ENCODE measurements at regions not wholly inside any gene's neighbourhood (a gene's known extent, or its start where the extent isn't known, plus 50 kb on each side); places are given as distances from the start of the nearest gene placed in this dataset.

DNA sequence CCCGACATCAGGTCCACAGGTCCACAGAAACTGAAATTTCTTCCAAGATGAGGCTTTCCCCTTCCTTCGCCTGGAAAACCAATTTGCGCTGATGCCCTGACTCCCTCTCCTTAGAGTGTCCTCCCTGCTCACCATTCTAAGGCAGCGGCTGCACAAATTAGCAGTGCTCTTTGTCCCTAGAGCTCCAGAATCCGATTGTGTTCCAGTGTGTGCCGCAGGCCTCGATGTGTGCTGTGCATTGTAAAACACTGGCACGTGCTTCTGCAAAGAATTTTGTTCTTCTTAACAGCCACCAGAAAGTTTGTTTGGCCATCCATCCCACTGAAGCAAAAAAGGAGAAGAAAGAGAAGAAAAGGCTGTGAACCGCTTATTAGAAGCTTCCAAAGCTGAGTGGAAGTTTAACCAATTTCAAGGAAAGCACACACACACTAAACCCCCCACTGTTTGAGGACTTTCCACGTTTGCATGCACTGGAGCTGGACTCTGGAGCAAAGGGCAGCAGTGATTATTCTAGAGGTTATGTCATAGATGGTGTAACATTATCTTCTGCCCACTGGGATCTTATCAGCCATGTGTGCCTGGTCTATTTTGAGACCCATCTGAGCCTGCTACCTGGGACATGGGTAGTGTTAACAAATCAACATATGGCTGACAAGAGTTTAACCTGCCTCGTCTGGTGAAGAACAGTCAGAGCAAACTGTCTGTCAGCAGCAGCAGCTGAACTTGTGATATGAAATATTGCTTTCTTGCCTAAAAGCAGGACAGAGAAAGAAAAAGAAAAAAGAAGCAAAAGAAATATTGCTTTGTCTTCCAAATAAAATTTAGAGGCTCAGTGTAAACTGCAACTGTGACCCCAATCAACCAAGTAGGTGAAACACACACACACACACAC, 64.9 kb upstream of the RREB1 start (continued):
- TF ChIP-seq ZNF592 (IDR thresholded peaks at IDR 0.05) (peak; percentile 57), JUND (IDR thresholded peaks at IDR 0.05; ENCODE audit: borderline replicate concordance, low read depth, low read length) (no peak), JUND (tag; IDR thresholded peaks at IDR 0.05; ENCODE audit: borderline replicate concordance, low read depth, low read length) (peak; percentile 40; the same call in 1 of the 3 replicates), BRD4 (IDR thresholded peaks at IDR 0.05) (peak; percentile 34; the same call in 1 of the 2 replicates), ZNF589 (CRISPR knock-in tag; IDR thresholded peaks at IDR 0.05; ENCODE audit: low read depth) (peak; percentile 38; the same call in 1 of the 2 replicates), KDM4B (IDR thresholded peaks at IDR 0.05; ENCODE audit: borderline replicate concordance in 2 of 2, low read depth in 1 of 2) (no peak), TEAD2 (tag; IDR thresholded peaks at IDR 0.05) (no peak), ZNF830 (CRISPR knock-in tag; IDR thresholded peaks at IDR 0.05) (no peak), ARID3B (CRISPR knock-in tag; IDR thresholded peaks at IDR 0.05; ENCODE audit: borderline replicate concordance) (no peak), TCF3 (CRISPR knock-in tag; IDR thresholded peaks at IDR 0.05) (peak; percentile 5; the same call in 1 of the 2 replicates), HDAC8 (tag; IDR thresholded peaks at IDR 0.05) (peak; percentile 68; the same call in 1 of the 2 replicates), BCOR (IDR thresholded peaks at IDR 0.05) (no peak), PHF20 (IDR thresholded peaks at IDR 0.05; ENCODE audit: partially characterized antibody) (no peak)
- TF ChIP-seq, protein P1, sequence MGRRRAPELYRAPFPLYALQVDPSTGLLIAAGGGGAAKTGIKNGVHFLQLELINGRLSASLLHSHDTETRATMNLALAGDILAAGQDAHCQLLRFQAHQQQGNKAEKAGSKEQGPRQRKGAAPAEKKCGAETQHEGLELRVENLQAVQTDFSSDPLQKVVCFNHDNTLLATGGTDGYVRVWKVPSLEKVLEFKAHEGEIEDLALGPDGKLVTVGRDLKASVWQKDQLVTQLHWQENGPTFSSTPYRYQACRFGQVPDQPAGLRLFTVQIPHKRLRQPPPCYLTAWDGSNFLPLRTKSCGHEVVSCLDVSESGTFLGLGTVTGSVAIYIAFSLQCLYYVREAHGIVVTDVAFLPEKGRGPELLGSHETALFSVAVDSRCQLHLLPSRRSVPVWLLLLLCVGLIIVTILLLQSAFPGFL (CRISPR knock-in tag; IDR thresholded peaks at IDR 0.05), result peak; percentile 94; the same call in 1 of the 2 replicates
- TF ChIP-seq, protein P2, sequence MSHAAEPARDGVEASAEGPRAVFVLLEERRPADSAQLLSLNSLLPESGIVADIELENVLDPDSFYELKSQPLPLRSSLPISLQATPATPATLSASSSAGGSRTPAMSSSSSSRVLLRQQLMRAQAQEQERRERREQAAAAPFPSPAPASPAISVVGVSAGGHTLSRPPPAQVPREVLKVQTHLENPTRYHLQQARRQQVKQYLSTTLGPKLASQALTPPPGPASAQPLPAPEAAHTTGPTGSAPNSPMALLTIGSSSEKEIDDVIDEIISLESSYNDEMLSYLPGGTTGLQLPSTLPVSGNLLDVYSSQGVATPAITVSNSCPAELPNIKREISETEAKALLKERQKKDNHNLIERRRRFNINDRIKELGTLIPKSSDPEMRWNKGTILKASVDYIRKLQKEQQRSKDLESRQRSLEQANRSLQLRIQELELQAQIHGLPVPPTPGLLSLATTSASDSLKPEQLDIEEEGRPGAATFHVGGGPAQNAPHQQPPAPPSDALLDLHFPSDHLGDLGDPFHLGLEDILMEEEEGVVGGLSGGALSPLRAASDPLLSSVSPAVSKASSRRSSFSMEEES (CRISPR knock-in tag; IDR thresholded peaks at IDR 0.05), result no peak
- TF ChIP-seq, protein P3, sequence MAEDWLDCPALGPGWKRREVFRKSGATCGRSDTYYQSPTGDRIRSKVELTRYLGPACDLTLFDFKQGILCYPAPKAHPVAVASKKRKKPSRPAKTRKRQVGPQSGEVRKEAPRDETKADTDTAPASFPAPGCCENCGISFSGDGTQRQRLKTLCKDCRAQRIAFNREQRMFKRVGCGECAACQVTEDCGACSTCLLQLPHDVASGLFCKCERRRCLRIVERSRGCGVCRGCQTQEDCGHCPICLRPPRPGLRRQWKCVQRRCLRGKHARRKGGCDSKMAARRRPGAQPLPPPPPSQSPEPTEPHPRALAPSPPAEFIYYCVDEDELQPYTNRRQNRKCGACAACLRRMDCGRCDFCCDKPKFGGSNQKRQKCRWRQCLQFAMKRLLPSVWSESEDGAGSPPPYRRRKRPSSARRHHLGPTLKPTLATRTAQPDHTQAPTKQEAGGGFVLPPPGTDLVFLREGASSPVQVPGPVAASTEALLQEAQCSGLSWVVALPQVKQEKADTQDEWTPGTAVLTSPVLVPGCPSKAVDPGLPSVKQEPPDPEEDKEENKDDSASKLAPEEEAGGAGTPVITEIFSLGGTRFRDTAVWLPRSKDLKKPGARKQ (CRISPR knock-in tag; IDR thresholded peaks at IDR 0.05), result peak; percentile 43; the same call in 1 of the 2 replicates

Data from K562 (cell line).